ENCODE measurements at regions not wholly inside any gene's neighbourhood (a gene's known extent, or its start where the extent isn't known, plus 50 kb on each side); places are given as distances from the start of the nearest gene placed in this dataset.

DNA sequence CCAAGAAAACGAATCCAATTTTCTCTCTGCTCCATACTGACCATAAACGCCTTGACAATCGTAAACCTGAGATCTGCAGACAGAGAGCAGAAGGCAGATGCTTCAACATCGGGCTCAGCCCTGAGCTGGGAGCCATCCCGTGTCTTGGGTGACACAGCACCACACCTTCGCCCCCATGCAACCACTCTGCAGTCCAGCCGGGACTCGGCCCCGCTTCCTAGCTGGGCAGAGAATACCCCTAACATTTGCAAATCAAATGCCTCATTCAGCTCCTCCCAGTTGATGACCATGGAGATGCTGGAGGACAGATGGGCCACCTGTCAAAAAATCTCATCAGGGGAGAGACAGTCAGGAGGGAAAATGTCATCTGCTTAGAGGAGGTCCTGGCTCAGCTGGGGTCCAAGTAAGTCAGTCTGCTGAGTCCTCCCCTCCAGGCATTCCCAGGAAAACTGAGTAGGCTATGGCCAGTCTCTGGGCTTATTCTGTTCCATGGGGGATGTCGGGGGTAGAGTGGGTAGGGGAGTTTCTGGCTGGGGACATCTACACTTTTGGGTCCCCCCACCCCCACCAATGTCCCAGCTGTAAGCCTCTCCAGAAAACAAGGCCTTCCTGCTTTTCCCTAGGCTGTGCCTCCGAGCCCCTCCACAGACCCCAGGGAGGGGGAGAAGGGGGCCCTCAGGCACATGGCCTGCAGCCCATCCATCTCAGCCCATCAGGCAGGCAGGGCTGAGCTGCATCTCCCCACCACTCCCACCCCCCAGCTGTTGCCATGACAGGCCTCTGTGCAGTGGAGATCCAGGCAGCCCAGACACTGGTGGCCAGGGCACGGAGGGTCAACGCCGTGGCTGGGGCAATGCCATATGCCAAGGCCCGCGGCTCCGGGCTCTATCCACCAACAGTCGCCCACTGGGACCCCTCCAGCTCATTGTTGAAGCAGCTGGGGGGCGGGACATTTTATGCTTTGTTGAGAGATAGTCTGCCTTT lies 158.6 kb downstream of the AXIN2 start:
- WGBS, 2 donors (ENCODE audit: low coverage in 1 of 2), result 86% methylated on average over 7 of the region's 19 CpGs; no CpG with 5 or more reads in 1 of the 2 donors
- no peaks in the 10 kb centered on the region for H3K4me1 ChIP-seq
- H3K27me3 ChIP-seq, result peaks cover 10% of the 10 kb centered on the region
- ATAC-seq, result no peak
- H3K9me3 ChIP-seq, result no peaks in the 10 kb centered on the region
- H3K4me3 ChIP-seq, result no peak overlapping the region
- H3K36me3 ChIP-seq, result no peaks in the 10 kb centered on the region
- TF ChIP-seq EP300 (IDR thresholded peaks at IDR 0.05), result no peak
- no peak for TF ChIP-seq POLR2AphosphoS5 (IDR thresholded peaks at IDR 0.05)
- TF ChIP-seq, protein P1, sequence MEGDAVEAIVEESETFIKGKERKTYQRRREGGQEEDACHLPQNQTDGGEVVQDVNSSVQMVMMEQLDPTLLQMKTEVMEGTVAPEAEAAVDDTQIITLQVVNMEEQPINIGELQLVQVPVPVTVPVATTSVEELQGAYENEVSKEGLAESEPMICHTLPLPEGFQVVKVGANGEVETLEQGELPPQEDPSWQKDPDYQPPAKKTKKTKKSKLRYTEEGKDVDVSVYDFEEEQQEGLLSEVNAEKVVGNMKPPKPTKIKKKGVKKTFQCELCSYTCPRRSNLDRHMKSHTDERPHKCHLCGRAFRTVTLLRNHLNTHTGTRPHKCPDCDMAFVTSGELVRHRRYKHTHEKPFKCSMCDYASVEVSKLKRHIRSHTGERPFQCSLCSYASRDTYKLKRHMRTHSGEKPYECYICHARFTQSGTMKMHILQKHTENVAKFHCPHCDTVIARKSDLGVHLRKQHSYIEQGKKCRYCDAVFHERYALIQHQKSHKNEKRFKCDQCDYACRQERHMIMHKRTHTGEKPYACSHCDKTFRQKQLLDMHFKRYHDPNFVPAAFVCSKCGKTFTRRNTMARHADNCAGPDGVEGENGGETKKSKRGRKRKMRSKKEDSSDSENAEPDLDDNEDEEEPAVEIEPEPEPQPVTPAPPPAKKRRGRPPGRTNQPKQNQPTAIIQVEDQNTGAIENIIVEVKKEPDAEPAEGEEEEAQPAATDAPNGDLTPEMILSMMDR (IDR thresholded peaks at IDR 0.05), result no peak
- TF ChIP-seq POLR2A (IDR thresholded peaks at IDR 0.05), result no peak
- no peak overlapping the region for H3K27ac ChIP-seq

GRCh38 chr17:65401561-65401960 lies 159.9 kb downstream of the AXIN2 start:
- Histone ChIP-seq H3K4me3 (no peak overlapping the region), H3K27me3 (peaks cover 10% of the 10 kb centered on the region), H3K27ac (no peak overlapping the region), H3K4me1 (no peaks in the 10 kb centered on the region), H3K9me3 (no peaks in the 10 kb centered on the region), H3K36me3 (no peaks in the 10 kb centered on the region)
- TF ChIP-seq EP300 (IDR thresholded peaks at IDR 0.05) (no peak), POLR2A (IDR thresholded peaks at IDR 0.05) (no peak), POLR2AphosphoS5 (IDR thresholded peaks at IDR 0.05) (no peak)
- TF ChIP-seq, protein P1 (IDR thresholded peaks at IDR 0.05), result no peak
- ATAC-seq, result no peak
- WGBS, 2 donors (ENCODE audit: low coverage in 1 of 2), result 27 to 49% methylated on average over 2 to 3 of the region's 3 CpGs

DNA sequence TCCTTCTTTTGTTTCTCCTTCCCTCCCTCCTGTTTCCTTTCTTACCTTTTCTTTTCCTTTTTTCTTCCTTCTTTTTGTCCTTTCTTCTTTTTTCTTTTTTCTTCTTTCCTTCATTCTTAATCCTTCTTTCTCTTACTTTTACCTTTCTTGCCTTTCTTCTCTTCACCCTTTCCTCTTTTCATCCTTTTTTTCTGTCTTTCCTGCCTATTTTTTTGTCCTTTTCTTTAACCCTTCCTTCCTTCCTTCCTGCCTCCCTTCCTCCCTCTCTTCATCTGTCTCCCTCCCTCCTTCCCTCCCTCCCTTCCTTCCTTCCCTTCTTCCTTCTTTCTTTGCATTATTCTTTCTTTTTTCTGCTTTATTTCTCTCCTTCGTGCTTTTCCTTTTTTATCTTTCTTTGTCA lies 160.7 kb downstream of the AXIN2 start:
- Histone ChIP-seq H3K27ac (no peak overlapping the region), H3K4me1 (no peaks in the 10 kb centered on the region), H3K9me3 (peaks cover 0 to 3% (median 0%) of the 10 kb centered on the region in 3 donors), H3K4me3 (no peak overlapping the region), H3K27me3 (peaks cover 10% of the 10 kb centered on the region), H3K36me3 (no peaks in the 10 kb centered on the region)
- no peak for ATAC-seq
- WGBS, 2 donors (ENCODE audit: low coverage in 1 of 2), result 89 to 100% methylated on average over 1 of the region's 1 CpG
- TF ChIP-seq, protein P1 (IDR thresholded peaks at IDR 0.05), result no peak
- TF ChIP-seq POLR2A (IDR thresholded peaks at IDR 0.05), result no peak

DNA sequence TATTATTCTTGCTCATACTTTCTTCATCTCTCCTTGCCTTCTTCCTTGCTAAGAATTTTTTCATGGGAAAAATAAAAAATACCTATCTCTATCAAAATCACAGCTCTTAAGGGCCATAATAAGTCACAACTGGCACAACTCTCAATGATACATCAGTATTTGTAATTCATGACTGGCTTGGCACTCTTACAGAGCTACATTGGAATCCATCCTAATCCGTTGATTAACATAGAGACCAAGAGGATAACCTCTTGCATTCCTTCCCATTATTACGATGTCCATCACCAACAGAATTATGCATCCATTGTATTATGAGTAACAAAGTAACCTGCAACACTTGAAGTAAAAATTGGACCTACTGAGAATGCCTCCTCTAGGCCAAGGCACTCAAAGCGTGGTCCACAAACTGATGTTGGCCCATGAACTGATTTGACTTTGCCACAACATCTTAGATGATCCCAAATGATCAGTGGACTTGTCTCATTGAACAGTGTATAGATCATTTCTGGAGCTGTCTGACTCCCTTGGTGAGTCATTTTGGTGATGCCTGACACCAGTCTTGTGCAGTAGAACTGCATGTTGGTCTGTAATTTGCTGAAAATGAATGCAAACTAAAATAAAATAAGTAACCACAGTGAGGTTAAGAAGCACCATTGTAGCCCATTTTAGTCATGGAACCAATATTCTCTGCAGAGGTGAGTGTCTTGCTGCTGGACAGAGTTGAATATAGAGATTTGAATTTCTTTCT lies 163.2 kb downstream of the AXIN2 start:
- Histone ChIP-seq H3K36me3 (no peaks in the 10 kb centered on the region), H3K27ac (no peak overlapping the region), H3K9me3 (peaks cover 0 to 11% (median 0%) of the 10 kb centered on the region in 3 donors), H3K27me3 (peaks cover 8% of the 10 kb centered on the region), H3K4me1 (no peaks in the 10 kb centered on the region), H3K4me3 (no peak overlapping the region)
- TF ChIP-seq POLR2AphosphoS5 (IDR thresholded peaks at IDR 0.05) (no peak), EP300 (IDR thresholded peaks at IDR 0.05) (no peak)
- TF ChIP-seq, protein P1 (IDR thresholded peaks at IDR 0.05), result no peak
- 70% methylated on average over 3 of the region's 3 CpGs; no CpG with 5 or more reads in 1 of the 2 donors for WGBS, 2 donors (ENCODE audit: low coverage in 1 of 2)
- no peak for ATAC-seq
